Stimulated activated CD8-positive, alpha-beta memory T cell treated with anti-CD3 and anti-CD28 coated beads, Interleukin-15, amount 100 ng/mL, for 4 hours (primary cell): ENCODE measurements at regions not wholly inside any gene's neighbourhood (a gene's known extent, or its start where the extent isn't known, plus 50 kb on each side); places are given as distances from the start of the nearest gene placed in this dataset.

Experiments
- DNase-seq, 2 donors: peaks; one replicate each; pipeline ENCODE4 v3.0.0-alpha.2; 2020; ENCODE audit warnings: low read depth in 2 of 2

- DNase-seq = no peak
Observed at GRCh38 chr6:97586344-97586743, 303.3 kb upstream of the MMS22L start.

- DNase-seq = no peak
Observed at GRCh38 chr6:97591955-97592354, 308.9 kb upstream of the MMS22L start.

GRCh38 chr6:97594844-97595243, 311.8 kb upstream of the MMS22L start:
- no peak for DNase-seq

GRCh38 chr6:97621111-97621510, 338.1 kb upstream of the MMS22L start:
- DNase-seq = no peak

GRCh38 chr6:97626671-97627441, 343.8 kb upstream of the MMS22L start:
- DNase-seq = no peak

- no peak for DNase-seq
Observed at GRCh38 chr6:97629180-97629579, 346.2 kb upstream of the MMS22L start.

GRCh38 chr6:97630604-97631003, 347.6 kb upstream of the MMS22L start:
- DNase-seq = no peak

- no peak for DNase-seq
Observed at GRCh38 chr6:97632341-97632740, 349.3 kb upstream of the MMS22L start.

- DNase-seq = no peak
Observed at GRCh38 chr6:97639702-97640101, 356.7 kb upstream of the MMS22L start.

GRCh38 chr6:97644353-97644752, 361.3 kb upstream of the MMS22L start:
- no peak for DNase-seq

- DNase-seq = no peak
Observed at GRCh38 chr6:97645757-97646156, 362.7 kb upstream of the MMS22L start.

- DNase-seq = no peak
Observed at GRCh38 chr6:97653076-97653475, 370.1 kb upstream of the MMS22L start.

- DNase-seq = no peak
Observed at GRCh38 chr6:97653517-97653916, 370.5 kb upstream of the MMS22L start.

GRCh38 chr6:97654674-97655073, 371.7 kb upstream of the MMS22L start:
- DNase-seq = no peak

- no peak for DNase-seq
Observed at GRCh38 chr6:97656236-97656635, 373.2 kb upstream of the MMS22L start.

GRCh38 chr6:97656706-97657350, 373.8 kb upstream of the MMS22L start:
- no peak for DNase-seq

GRCh38 chr6:97658090-97658489, 375.1 kb upstream of the MMS22L start:
- no peak for DNase-seq

GRCh38 chr6:97663252-97663651, 380.2 kb upstream of the MMS22L start:
- no peak for DNase-seq

GRCh38 chr6:97665446-97665845, 382.4 kb upstream of the MMS22L start:
- DNase-seq = no peak

- no peak for DNase-seq
Observed at GRCh38 chr6:97666889-97667288, 383.9 kb upstream of the MMS22L start.

GRCh38 chr6:97668716-97669115, 385.7 kb upstream of the MMS22L start:
- DNase-seq = no peak

GRCh38 chr6:97669191-97670031, 386.4 kb upstream of the MMS22L start:
- DNase-seq = no peak

GRCh38 chr6:97674802-97675201, 391.8 kb upstream of the MMS22L start:
- DNase-seq = no peak
